C4-2B (cell line): ENCODE measurements at regions not wholly inside any gene's neighbourhood (a gene's known extent, or its start where the extent isn't known, plus 50 kb on each side); places are given as distances from the start of the nearest gene placed in this dataset.

Experiments used
- ZFX ChIP-seq: fragments of 450-650 bp; IDR thresholded peaks from 2 replicates; pipeline ENCODE4 v1.6.1; 2017
- TF ChIP-seq, protein P1 (sequence below): fragments of 450-650 bp; conservative IDR thresholded peaks from 2 replicates; pipeline ENCODE4 v1.5.1; 2017; ENCODE audit warnings: mild to moderate bottlenecking

DNA sequence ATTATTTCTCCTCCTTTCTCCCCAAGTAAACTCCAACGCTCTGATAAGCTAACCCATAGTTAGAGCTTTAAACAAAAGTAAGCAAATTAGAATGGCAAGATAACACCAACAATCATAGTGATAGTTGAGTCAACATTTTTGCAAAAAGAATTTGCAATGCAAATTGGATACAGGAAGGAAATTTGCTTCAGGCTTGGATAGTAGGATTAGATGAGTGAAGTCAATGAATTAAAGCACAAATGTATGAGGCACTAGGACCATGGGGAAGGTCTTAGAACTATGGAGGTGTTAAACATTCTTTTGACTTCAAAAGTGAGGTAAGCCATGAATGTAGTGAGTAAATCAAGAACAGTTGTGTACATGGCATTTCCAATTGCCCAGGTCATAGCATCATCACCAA lies 289.8 kb upstream of the GRAMD2B start:
- TF ChIP-seq, protein P1, sequence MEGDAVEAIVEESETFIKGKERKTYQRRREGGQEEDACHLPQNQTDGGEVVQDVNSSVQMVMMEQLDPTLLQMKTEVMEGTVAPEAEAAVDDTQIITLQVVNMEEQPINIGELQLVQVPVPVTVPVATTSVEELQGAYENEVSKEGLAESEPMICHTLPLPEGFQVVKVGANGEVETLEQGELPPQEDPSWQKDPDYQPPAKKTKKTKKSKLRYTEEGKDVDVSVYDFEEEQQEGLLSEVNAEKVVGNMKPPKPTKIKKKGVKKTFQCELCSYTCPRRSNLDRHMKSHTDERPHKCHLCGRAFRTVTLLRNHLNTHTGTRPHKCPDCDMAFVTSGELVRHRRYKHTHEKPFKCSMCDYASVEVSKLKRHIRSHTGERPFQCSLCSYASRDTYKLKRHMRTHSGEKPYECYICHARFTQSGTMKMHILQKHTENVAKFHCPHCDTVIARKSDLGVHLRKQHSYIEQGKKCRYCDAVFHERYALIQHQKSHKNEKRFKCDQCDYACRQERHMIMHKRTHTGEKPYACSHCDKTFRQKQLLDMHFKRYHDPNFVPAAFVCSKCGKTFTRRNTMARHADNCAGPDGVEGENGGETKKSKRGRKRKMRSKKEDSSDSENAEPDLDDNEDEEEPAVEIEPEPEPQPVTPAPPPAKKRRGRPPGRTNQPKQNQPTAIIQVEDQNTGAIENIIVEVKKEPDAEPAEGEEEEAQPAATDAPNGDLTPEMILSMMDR, result no peak
- no peak for TF ChIP-seq ZFX
